H4 (cell line): ENCODE measurements at regions not wholly inside any gene's neighbourhood (a gene's known extent, or its start where the extent isn't known, plus 50 kb on each side); places are given as distances from the start of the nearest gene placed in this dataset.

ENCODE experiments used
- DNase-seq: peaks from one replicate; pipeline ENCODE4 v3.0.0-alpha.2; 2015; ENCODE audit warnings: low spot score

GRCh38 chr7:47221826-47222225 lies 360.1 kb downstream of the TNS3 start:
- no peak for DNase-seq

DNA sequence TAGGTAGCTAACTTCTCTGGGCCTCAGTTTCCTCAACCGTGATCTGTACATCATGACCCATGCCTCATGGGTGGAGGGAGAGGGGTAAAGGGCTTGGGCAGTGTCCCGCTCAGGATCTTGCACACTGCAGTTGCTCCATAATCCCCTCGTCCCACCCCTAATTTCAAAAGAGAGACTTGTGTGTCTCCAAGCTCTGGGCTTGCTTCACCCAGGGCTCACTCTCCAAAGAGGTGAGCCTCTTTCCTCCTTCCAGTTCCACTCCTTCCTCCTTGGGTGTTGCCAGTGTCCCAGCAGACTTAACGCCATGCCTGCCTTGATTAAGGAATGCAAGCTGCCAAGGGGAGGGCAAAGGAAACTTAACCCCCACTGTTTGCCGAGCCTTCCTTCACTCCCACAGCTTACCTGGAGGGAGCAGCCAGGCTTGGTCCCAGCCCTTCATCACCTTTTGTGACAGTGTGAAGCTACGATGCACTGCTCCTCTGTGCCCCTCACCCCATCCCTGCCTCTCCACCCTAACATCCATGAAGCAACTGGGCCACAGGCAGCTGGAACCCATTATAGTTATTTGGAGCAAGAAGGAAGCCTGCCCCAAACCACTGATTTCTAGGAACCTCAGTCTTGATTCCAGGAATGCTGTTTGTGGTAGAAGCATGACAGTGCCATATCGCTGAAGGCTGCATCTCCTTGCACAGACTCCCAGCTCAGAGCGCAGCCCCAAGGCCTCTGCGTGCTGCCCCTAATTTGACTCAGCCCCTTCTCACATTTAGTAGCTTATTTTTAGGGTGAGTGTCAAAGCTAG lies 363.3 kb downstream of the TNS3 start:
- peak; percentile 57 for DNase-seq

DNA sequence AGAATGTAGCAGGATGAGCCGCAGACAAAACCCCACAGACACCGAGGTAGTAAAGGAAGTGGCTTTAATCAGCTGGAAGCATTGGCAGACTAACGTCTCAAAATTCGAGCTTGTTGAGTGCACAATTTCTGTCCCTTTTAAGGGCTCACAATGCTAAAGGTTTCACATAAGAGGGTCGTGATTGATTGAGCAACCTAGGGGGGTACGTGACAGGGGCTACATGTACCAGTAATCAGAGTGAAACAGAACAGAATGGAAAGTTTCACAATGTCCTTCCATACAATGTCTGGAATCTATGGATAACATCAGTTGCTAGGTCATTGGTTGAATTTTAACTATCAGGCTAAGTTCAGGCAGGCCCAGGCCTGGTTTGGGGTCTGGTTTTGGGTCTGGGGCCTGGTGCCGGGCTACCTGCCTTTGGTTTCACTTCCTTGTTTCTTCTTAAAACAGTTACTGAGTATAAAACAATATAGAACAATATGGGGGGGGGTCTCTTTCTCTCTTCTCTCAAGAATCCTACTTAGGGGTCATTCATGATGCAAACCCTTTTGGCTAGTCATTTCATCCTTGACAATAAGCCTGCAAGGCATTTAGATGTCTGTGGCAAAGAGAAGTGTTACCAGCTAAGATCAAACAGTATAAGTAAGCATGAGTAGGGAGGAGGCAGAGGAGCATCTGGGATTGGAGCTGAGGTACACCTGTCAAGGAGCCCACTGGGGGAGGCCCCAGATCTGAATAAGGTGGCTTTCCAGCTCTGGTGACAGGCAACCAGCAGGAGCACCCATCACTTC lies 364.1 kb downstream of the TNS3 start:
- DNase-seq: no peak

- no peak for DNase-seq
These were observed 364.8 kb downstream of the TNS3 start for GRCh38 chr7:47217086-47217485.

DNA sequence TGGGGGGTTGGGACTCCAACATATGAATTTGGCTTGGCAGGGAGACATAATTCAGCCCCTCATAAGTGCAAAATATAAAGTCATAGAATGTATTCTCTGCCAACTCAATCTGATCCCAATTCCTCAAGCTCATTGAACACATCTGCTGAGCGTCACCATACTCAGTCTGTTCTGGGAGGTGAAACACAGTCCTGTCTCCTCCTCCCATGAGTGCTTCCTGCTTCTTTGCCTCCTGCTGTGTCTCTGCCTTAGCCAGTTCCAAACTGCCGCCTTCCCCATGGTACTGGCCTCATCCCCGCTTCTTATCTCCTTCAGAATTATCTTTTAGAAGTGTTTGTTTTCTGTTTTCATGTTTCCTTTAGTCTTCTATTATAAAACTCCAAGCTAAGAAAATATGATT lies 365.5 kb downstream of the TNS3 start:
- DNase-seq: no peak

- DNase-seq: no peak
These were observed 366.3 kb downstream of the TNS3 start for GRCh38 chr7:47215640-47216039.

GRCh38 chr7:47215049-47215448 lies 366.9 kb downstream of the TNS3 start:
- DNase-seq: no peak

DNA sequence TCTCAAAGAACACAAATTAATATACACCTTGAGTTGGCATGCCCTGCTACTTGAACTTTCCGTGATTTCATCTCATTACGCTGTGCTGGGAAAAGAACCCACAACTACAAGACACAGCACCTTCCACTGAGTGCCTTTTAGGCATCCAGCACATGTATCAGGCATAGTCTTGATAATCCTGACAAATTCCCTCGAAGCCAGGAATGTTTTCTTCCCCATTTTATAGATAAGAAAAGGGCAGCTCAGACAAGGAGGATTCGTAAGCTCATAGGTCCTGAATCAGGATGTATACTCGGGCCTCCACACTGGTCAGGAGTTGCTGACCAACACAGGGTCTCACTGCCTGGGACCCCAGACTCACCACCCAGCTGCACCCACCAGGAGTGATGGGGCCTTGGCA lies 368.6 kb downstream of the TNS3 start:
- DNase-seq: no peak

DNA sequence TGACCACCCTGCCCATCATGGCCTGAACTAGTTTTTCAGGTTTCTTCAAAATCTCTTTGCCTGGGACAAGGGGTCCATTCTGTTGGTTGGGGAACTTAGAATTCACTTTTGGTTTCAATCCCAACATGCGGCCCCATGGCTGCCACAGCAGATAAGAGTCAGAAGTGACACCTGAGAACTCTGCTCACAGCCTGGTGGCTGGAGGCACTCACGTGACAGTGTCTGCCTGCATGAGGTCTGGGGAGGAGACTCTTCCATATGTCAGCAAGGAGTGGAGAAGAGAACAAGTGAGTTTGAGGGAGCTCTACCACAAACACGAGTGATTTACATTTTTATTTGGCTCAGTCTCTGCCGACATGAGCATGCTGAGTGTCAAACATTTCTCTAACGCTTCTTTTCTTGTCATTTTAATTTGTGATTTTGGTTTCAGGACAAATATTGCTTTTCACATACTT lies 370.4 kb downstream of the TNS3 start:
- no peak for DNase-seq

- DNase-seq: no peak
These were observed 371.5 kb downstream of the TNS3 start for GRCh38 chr7:47210281-47210854.

DNA sequence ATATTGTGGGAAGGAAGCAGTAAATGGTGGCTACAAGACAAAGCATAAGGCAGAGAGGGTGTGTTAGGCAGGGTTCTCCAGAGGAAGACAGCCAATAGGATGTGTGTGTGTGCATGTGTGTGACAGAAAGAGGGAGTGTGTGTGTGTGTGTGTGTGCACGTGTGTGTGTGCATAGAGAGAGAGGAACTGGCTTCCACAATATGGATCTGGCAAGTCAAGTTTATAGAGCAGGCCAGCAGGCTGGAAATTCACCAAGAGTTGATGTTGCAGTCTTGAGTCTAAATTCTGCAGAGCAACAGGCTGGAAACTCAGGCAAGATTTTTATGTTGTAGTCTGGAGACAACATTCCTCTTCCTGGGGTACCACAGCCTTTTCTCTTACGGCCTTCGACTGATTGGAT lies 374.0 kb downstream of the TNS3 start:
- DNase-seq: no peak

DNA sequence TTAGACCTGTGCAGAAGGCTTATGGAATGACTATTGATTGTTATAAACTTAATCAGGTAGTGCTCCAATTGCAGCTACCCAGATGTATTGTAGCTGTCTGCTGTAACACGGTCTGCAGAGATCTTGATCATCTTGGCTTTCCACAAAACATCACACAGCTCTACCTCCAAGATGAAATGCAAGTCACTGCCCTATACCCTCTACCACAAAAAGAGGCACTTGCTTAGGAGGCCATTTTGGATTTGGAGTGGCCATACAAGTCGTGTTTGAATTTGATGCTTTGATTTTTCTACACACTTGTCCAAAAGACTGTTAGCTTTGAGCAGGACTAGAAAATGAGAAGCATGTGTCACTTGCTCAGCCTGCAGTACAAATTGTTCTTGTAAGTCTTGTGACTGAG lies 377.2 kb downstream of the TNS3 start:
- no peak for DNase-seq

DNA sequence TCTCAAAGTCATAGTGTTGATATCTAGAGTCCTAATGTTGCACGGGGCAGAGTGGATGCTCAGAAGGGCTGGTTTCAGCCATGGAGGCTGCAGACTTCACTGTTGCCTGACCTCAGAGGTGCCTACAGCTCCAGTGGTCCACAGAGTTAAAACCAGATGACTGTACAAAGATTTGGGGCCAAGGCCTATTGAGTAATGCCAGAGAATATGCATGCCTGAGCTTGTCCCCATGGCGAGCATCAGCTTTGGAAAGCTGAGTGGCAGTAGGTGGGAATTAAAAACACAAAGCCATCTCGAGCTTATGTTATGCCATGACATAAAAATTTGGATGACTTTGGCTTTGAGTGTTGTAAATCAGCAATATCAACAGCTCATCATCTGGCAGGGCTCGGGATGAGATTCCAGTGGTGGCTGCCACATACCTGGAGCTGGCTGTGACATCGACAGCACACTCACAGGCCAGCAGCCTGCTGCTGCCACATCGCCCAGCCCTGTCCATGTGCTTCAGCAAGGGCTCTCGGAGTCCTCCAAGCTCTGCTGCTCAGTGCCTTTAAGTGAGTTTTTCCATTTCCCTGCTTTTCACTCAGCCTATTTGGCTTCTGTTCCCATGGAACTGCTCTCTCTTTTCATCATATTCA lies 379.6 kb downstream of the TNS3 start:
- DNase-seq: no peak

GRCh38 chr7:47198159-47198558 lies 383.8 kb downstream of the TNS3 start:
- DNase-seq: no peak

DNA sequence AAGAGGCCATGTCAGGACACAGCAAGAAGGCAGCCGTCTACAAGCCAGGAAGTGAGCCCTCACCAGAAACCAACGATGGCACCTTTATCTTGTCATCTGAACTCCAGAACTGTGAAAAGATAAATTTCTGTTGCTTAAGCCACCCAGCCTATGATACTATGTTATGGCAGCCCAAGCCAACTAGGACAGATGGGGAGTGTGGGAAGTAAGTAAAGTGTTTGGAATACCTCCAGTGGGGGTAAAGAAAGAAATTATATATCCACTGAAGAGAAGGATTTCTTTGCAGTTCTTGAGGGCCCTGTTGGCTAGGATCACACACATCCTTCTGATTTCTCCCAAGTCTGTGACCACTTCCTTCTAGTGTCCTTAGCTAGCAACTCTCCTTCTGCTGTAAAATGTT lies 384.4 kb downstream of the TNS3 start:
- DNase-seq: no peak

- DNase-seq: no peak
These were observed 385.2 kb downstream of the TNS3 start for GRCh38 chr7:47196737-47197136.

GRCh38 chr7:47196106-47196645 lies 385.7 kb downstream of the TNS3 start:
- DNase-seq: no peak

GRCh38 chr7:47195641-47196040 lies 386.3 kb downstream of the TNS3 start:
- DNase-seq: no peak

- DNase-seq: no peak
These were observed 387.3 kb downstream of the TNS3 start for GRCh38 chr7:47194516-47195057.

GRCh38 chr7:47192978-47193377 lies 388.9 kb downstream of the TNS3 start:
- DNase-seq: no peak

DNA sequence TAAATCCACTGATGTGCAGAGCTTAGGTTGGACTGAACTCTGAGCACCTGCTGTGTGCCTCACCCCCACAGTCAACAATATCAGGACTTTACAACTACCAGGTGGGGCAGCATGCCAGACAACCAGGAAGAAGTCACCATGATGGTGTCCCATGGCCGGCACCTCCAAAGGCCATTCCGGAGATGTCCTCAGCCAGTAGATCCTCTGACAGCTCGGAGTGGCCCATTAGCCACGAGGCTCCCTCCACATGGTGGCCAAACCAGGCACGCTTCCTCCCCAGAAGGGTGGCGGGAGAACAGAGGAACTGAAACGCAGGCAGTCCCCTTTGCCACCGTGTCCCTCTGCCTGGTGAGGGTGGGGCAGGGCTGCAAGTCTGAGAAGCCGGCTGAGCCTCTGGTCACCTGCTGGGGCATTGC lies 390.0 kb downstream of the TNS3 start:
- DNase-seq: no peak

DNA sequence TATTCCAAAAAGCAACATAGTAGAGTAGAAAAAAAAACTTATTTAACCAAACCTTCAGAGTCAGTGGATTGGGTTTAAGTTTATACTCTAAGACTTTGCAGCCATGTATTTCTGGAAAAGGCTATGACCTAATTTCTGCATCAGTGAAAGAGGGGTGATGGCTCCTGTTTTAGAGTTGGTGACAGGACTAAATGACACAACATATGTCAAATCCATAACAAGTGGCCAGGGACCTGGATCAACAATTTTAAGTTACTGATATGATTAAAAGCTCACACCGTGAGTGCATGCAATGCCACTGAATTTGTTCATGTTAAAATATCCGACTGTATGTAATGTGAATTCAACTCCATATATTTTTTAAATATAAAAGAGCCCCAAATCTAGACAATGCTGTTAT lies 390.6 kb downstream of the TNS3 start:
- DNase-seq: no peak
